C4-2B (cell line): ENCODE measurements at regions not wholly inside any gene's neighbourhood (a gene's known extent, or its start where the extent isn't known, plus 50 kb on each side); places are given as distances from the start of the nearest gene placed in this dataset.

Source experiments
- H3K27ac ChIP-seq: fragments of 450-650 bp; 2 replicates; pipeline ENCODE4 v1.5.1; 2017
- CTCF ChIP-seq: fragments of 450-650 bp; conservative IDR thresholded peaks from 2 replicates; pipeline ENCODE4 v1.5.1; 2017; ENCODE audit warnings: mild to moderate bottlenecking
- ZFX ChIP-seq: fragments of 450-650 bp; IDR thresholded peaks from 2 replicates; pipeline ENCODE4 v1.6.1; 2017

DNA sequence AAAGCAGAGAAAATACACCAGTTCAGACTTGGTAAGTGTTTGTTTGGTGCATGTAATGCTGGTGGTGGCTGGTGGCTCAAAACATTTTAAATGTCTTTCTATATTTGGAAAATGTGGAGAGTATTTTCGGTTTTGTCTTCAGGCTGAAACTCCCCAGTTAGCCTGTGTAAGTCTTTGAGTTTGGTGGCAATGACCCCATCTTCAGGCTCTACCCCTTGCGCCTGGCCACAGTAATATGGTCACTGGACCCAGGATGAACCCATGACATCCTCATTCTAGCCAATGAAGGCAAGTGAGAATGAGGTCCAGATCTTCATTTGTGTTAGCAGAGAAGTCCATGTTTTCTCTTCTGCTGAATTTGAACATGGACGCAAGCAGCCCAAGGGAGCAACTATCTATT, 422.6 kb downstream of the BRINP1 start:
- no peak overlapping the region for H3K27ac ChIP-seq
- TF ChIP-seq CTCF (no peak), ZFX (no peak)

DNA sequence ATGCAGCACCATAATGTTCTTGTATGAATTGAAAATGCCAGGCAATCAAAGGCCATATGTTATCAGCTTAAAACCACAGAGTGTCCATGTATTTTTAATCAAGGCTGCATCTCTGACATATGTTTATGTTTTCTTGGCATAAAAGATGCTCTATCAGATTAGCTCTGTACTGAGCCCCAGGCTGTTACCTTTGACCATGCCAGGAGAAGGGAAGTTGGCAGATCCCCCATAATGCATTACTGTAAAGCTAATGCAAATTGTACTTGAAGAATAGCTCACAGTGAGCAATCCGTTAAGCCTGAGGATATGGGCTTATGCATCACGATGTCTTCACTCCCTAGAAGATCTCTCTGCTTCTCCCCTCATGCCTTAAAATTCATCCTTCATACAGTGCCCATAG, 414.4 kb downstream of the BRINP1 start:
- H3K27ac ChIP-seq = no peak overlapping the region
- TF ChIP-seq ZFX = no peak
- TF ChIP-seq CTCF = no peak

- TF ChIP-seq ZFX (no peak), CTCF (no peak)
- H3K27ac ChIP-seq = no peak overlapping the region
Measured at GRCh38 chr9:118957585-118957984, 411.6 kb downstream of the BRINP1 start.

DNA sequence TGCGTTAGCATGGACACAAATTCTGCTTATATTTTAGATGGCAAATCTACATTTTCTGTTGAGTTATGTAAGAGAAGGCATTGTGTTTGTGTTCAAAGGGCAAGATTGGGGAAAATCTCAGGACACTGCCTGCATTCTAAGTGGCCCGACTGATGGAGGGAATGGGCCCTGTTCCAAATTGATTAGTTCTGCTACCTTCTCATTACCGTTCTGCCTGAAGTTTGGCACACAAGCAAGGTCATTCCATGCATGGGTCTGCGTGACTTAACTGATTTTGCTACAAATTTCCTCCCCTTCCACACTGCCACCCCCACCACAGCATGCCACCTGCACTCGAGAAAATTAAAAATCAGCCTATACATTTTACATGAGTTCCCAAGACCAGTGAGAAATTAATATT, 409.9 kb downstream of the BRINP1 start:
- TF ChIP-seq ZFX = no peak
- no peak for TF ChIP-seq CTCF
- no peak overlapping the region for H3K27ac ChIP-seq

GRCh38 chr9:118961857-118962256, 407.4 kb downstream of the BRINP1 start:
- H3K27ac ChIP-seq = no peak overlapping the region
- TF ChIP-seq CTCF = no peak
- no peak for TF ChIP-seq ZFX

GRCh38 chr9:118962426-118962825, 406.8 kb downstream of the BRINP1 start:
- no peak overlapping the region for H3K27ac ChIP-seq
- TF ChIP-seq ZFX (no peak), CTCF (no peak)

- no peak overlapping the region for H3K27ac ChIP-seq
- TF ChIP-seq CTCF = no peak
- no peak for TF ChIP-seq ZFX
Measured at GRCh38 chr9:118963674-118964073, 405.6 kb downstream of the BRINP1 start.
